Esophagus (tissue), 2 donors: ENCODE measurements at regions not wholly inside any gene's neighbourhood (a gene's known extent, or its start where the extent isn't known, plus 50 kb on each side); places are given as distances from the start of the nearest gene placed in this dataset.

Experiments used
- H3K27ac ChIP-seq, 2 donors: one replicate each; pipeline ENCODE4 v1.5.1; 2013; ENCODE audit warnings: low read depth in 2 of 2, mild to moderate bottlenecking in 2 of 2, inconsistent platforms in 1 of 2, low read length in 1 of 2, moderate library complexity in 1 of 2
- H3K27me3 ChIP-seq, 2 donors: one replicate each; pipeline ENCODE4 v1.6.1; 2013; ENCODE audit warnings: low read length in 2 of 2, control low read depth in 1 of 2, mild to moderate bottlenecking in 1 of 2; ENCODE audit not compliant: insufficient read depth in 2 of 2, control insufficient read depth in 1 of 2
- H3K36me3 ChIP-seq, 2 donors: one replicate each; pipeline ENCODE4 v1.6.1; 2013; ENCODE audit warnings: low read length in 1 of 2; ENCODE audit not compliant: control insufficient read depth in 2 of 2, insufficient read depth in 2 of 2
- H3K4me1 ChIP-seq, 2 donors: one replicate each; pipeline ENCODE4 v1.6.1; 2013; ENCODE audit warnings: low read length in 1 of 2; ENCODE audit not compliant: control insufficient read depth in 2 of 2, insufficient read depth in 2 of 2
- H3K4me3 ChIP-seq, 2 donors: one replicate each; pipeline ENCODE4 v1.5.1; 2013; ENCODE audit warnings: low read length in 2 of 2, mild to moderate bottlenecking in 2 of 2, low read depth in 1 of 2, moderate library complexity in 1 of 2
- H3K9me3 ChIP-seq, 2 donors: one replicate each; pipeline ENCODE4 v1.6.1; 2013; ENCODE audit warnings: mild to moderate bottlenecking in 2 of 2, low read depth in 1 of 2, low read length in 1 of 2, moderate library complexity in 1 of 2; ENCODE audit not compliant: control insufficient read depth in 2 of 2, insufficient read depth in 1 of 2
- WGBS, 2 donors: extraction: QIAGEN DNeasy Blood & Tissue Kit; methylation state at CpG; one replicate each; pipeline ENCODE4 v1.1.7; 2013; 5-methylcytosine and 5-hydroxymethylcytosine counted together
- donor health status: healthy with polysubstance abuse.
- donor health status: Bipolar disorder and iron deficiency.

DNA sequence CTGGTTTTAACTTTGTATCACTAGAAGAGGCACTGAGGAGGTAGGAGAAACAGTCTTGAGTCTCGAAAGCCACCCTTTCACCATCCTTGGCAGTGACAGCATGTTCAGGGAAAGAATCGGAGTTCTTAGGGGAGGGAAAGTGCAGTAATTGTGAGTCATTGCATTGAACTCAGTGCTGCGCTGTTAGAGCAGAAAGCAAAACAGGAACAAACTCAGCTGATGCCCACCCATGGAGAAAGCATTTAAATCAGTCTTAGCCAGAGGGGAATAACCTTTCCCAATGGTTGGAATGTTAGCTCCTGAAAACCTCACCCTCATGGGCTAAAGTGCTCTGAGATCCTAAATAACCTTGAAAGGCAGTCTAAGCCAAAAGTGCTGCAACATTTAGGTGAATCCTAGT, 845.6 kb upstream of the CNTNAP5 start:
- no peak overlapping the region for H3K27ac ChIP-seq
- H3K36me3 ChIP-seq: no peaks in the 10 kb centered on the region
- no peak overlapping the region for H3K4me3 ChIP-seq
- WGBS, 2 donors: 76 to 79% methylated on average over 3 of the region's 3 CpGs
- peaks cover 3 to 7% of the 10 kb centered on the region in 2 donors for H3K9me3 ChIP-seq
- no peaks in the 10 kb centered on the region for H3K27me3 ChIP-seq
- no peaks in the 10 kb centered on the region for H3K4me1 ChIP-seq

DNA sequence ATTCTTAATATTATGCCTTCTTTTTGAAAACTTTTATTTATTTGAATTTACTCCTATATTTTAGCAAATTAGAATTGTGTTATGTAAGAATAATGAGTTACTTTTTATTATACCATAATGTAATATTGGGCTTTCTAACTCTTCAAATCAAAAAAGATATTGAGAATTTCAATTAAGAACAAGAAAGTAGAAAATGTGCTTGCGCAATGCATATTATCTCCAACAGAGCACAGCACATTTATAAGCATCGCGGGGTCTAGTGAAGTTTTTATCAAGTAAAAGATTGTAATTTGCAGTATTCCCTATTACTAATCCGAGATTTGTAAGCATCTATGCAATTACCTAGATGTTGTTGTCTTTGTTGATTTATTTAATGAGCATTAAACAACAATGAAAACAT, 829.1 kb upstream of the CNTNAP5 start:
- H3K27me3 ChIP-seq: no peaks in the 10 kb centered on the region
- no peaks in the 10 kb centered on the region for H3K4me1 ChIP-seq
- WGBS, 2 donors: 85 to 88% methylated on average over 4 of the region's 4 CpGs
- no peaks in the 10 kb centered on the region for H3K36me3 ChIP-seq
- H3K4me3 ChIP-seq: no peak overlapping the region
- no peaks in the 10 kb centered on the region for H3K9me3 ChIP-seq
- no peak overlapping the region for H3K27ac ChIP-seq

DNA sequence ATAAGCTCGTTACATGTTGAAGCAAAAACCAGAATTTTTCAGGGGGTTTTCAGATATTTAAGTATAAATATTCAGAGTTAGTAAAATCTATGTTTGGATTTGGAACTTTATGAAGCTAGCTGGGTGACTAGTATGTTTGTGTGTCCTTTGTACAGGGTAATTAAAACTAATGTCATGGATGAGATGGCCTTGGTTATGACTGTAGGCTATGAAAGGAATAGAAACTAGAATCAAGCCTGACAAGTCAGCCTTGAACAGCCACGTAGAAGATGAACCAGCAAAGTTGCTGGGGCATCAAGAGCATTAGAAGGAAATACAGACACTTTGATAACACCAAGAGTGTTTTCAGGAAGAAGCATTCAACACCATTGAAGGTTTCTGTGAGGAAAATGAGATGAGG, 825.1 kb upstream of the CNTNAP5 start:
- H3K9me3 ChIP-seq: no peaks in the 10 kb centered on the region
- H3K36me3 ChIP-seq: no peaks in the 10 kb centered on the region
- no peaks in the 10 kb centered on the region for H3K27me3 ChIP-seq
- no peaks in the 10 kb centered on the region for H3K4me1 ChIP-seq
- WGBS, 2 donors: 56 to 63% methylated on average over 2 of the region's 2 CpGs
- no peak overlapping the region for H3K27ac ChIP-seq
- no peak overlapping the region for H3K4me3 ChIP-seq

DNA sequence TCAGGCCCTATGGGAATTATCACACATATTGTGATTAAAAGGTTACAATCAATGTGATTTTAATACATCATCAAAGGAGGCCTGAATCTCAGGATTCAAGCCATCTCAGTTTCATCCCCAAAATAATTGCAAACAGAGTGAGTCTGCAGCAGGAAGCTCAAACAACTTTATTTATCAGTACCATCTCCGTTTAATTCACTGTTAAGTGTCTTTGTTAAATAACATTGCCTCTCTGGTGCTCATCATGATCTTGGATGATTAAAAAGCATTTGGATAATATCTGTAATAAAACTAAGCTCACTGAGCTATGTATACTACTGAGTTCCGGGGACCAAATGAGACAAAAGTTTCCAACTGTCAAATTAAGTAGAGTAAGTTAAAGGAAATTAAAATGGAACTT, 817.8 kb upstream of the CNTNAP5 start:
- H3K27me3 ChIP-seq: no peaks in the 10 kb centered on the region
- no peaks in the 10 kb centered on the region for H3K4me1 ChIP-seq
- 61 to 66% methylated on average over 2 of the region's 2 CpGs for WGBS, 2 donors
- no peaks in the 10 kb centered on the region for H3K36me3 ChIP-seq
- no peak overlapping the region for H3K27ac ChIP-seq
- peaks cover 0 to 3% of the 10 kb centered on the region in 2 donors for H3K9me3 ChIP-seq
- no peak overlapping the region for H3K4me3 ChIP-seq

DNA sequence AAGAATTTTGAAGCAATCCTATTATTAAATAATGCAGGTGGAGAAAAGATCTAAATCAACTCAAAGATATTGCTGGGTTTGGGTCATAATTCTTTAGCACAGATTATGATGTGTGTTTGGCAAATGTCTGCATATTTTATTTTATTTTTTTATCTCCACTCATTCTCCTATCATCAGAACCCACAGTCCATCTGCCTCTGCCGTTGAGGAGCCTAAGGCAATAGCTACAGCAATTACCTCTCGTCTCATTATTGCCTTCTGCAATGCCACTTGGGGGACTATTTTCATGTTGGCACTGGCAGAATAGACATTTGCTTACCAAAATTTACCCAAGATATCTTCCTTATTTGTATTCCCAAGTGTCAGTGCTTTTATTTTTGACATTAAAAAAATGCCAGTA, 815.9 kb upstream of the CNTNAP5 start:
- Histone ChIP-seq H3K27ac (no peak overlapping the region), H3K4me3 (no peak overlapping the region), H3K36me3 (no peaks in the 10 kb centered on the region), H3K27me3 (no peaks in the 10 kb centered on the region), H3K4me1 (no peaks in the 10 kb centered on the region), H3K9me3 (peaks cover 2 to 3% of the 10 kb centered on the region in 2 donors)
- WGBS, 2 donors: 74 to 80% methylated on average over 2 of the region's 2 CpGs

DNA sequence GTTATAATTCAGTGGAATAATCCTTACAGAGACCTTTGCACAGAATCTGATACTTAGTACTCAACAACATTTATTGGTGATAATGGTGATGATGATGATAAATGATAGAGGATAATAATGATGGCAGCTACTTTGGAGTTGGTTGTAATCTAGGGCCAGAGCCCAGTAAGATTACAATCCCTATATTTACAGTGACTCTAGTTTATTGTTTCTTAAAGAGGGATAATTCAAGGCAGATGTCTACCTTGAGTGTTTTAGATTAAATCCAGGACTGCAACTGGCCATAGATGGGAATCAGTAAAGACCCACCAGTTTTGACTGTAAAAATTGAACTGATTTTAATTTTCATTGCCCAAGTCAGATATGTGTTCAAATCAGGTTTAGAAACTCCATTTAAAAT, 813.9 kb upstream of the CNTNAP5 start:
- Histone ChIP-seq H3K27me3 (no peaks in the 10 kb centered on the region), H3K27ac (no peak overlapping the region), H3K4me3 (no peak overlapping the region), H3K9me3 (peaks cover 0 to 2% of the 10 kb centered on the region in 2 donors), H3K36me3 (no peaks in the 10 kb centered on the region), H3K4me1 (no peaks in the 10 kb centered on the region)

DNA sequence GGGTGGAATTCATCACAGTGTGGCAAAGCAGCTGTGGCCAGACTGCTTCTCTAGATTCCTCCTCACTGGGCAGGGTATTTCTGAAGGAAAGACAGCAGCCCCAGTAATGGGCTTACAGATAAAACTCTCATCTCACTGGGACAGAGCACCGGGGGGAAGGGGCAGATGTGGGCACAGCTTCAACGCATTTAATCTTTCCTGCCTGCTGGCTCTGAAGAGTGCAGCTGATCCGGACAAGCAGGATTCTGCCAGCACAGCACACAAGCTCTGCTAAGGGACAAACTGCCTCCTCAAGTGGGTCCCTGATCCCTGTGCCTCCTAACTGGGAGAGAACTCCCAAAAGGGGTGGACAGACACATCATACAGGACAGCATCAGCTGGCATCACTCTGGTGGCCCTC, 779.9 kb upstream of the CNTNAP5 start:
- no peaks in the 10 kb centered on the region for H3K36me3 ChIP-seq

DNA sequence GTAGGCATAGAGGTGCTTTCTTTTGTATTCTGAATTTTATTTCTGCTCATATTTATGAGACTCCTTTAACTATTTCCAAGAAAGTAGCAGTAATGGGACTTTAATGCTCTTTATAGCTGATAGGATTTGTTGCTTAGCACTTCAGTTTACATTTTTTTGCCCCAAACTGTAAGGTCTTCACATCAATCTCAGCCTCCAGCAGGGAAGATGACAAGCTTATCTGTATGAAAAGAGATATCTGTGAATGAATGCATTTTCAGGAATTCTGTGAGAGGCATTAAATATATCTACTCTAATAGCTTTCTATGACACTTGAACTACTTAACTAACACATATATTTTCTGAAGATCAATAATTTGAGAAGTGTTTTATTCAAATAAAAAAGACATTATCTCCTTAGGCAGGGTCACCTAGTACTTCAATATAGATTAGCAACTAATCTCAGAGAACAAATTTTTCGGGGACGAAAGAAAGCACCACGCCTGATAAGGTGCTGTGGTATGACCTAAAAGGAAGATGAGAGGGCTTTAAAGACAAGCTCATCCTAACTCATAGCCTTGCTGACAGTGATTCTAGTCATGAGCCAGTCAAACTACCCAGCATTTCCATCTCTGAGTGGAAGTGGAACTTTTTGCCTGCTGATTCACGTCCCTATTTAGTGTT, 766.1 kb upstream of the CNTNAP5 start:
- 68 to 76% methylated on average over 4 of the region's 4 CpGs for WGBS, 2 donors
- peaks cover 0 to 2% of the 10 kb centered on the region in 2 donors for H3K9me3 ChIP-seq
- H3K27ac ChIP-seq: no peak overlapping the region

More for the DNA sequence above, 779.9 kb upstream of the CNTNAP5 start:
- H3K4me3 ChIP-seq: no peak overlapping the region
- peaks cover 0 to 4% of the 10 kb centered on the region in 2 donors for H3K9me3 ChIP-seq
- H3K27ac ChIP-seq: no peak overlapping the region
- 87 to 88% methylated on average over 3 of the region's 3 CpGs for WGBS, 2 donors
- H3K4me1 ChIP-seq: no peaks in the 10 kb centered on the region
- H3K27me3 ChIP-seq: no peaks in the 10 kb centered on the region

DNA sequence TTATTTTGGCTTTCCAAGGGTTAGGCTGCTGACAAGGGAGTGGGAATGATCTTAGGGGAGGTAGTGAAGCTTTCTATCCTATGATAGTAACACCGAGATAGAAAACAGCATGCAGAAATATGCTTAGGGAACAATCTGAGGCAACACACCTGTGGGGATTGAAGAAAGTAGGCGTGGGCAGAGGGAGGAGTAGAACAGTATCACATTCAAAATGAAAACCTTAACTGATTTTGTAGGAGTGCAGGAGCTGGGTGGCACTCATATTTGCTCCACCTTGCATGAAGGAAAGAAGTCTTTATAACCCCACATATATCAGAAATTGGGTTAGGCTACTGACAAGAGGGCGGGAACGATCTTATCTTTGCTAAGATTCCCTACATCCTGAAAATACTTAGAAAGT, 762.2 kb upstream of the CNTNAP5 start:
- Histone ChIP-seq H3K36me3 (no peaks in the 10 kb centered on the region), H3K4me1 (no peaks in the 10 kb centered on the region), H3K4me3 (no peak overlapping the region), H3K27me3 (no peaks in the 10 kb centered on the region), H3K27ac (no peak overlapping the region), H3K9me3 (peaks cover 0 to 2% of the 10 kb centered on the region in 2 donors)
- 80 to 91% methylated on average over 4 of the region's 4 CpGs for WGBS, 2 donors

More for the DNA sequence above, 766.1 kb upstream of the CNTNAP5 start:
- Histone ChIP-seq H3K36me3 (no peaks in the 10 kb centered on the region), H3K27me3 (no peaks in the 10 kb centered on the region), H3K4me1 (no peaks in the 10 kb centered on the region), H3K4me3 (no peak overlapping the region)

DNA sequence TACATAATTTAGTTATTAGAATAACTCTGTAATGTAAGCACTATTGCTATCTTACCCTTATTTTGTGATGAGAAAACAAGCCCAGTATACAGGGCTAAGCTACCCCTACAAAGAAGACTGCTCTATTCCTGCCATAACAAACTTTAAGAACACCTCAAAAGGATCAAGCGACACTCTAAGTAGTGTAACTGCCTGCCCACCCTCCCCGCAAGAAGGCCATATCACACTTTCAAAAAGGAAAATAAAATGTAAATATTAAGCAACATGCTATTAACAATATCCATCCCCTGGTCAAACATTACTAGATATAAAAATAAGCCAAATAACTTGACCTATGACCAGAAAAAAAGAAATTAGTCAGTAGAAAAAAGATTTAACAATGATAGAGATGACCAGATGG, 741.7 kb upstream of the CNTNAP5 start:
- no peaks in the 10 kb centered on the region for H3K27me3 ChIP-seq
- WGBS, 2 donors: 88 to 90% methylated on average over 2 of the region's 2 CpGs

More for the DNA sequence above, 741.7 kb upstream of the CNTNAP5 start:
- Histone ChIP-seq H3K4me3 (no peak overlapping the region), H3K27ac (no peak overlapping the region), H3K4me1 (no peaks in the 10 kb centered on the region), H3K9me3 (no peaks in the 10 kb centered on the region), H3K36me3 (no peaks in the 10 kb centered on the region)
